ENCODE measurements at regions not wholly inside any gene's neighbourhood (a gene's known extent, or its start where the extent isn't known, plus 50 kb on each side); places are given as distances from the start of the nearest gene placed in this dataset.

DNA sequence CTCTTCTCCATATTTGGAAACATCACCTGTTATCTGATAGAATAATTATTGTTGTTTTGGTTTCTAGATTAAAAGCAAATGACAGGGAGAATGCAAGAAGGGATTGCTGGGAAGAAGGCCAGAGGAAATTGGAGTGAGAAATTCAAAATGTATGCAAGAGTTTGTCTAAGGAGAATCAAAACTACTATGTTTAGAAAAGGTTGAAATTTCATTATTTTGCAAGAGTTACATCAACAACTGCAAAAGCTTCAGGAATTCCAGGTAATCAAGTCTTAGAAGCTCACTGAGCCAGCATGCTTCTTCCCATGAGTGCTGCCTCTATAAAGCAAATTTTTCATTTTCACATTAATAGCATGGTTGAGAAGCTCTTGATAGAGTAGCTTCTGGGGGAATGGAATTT lies 177.2 kb upstream of the GBE1 start:
- DNase-seq, result no peak

DNA sequence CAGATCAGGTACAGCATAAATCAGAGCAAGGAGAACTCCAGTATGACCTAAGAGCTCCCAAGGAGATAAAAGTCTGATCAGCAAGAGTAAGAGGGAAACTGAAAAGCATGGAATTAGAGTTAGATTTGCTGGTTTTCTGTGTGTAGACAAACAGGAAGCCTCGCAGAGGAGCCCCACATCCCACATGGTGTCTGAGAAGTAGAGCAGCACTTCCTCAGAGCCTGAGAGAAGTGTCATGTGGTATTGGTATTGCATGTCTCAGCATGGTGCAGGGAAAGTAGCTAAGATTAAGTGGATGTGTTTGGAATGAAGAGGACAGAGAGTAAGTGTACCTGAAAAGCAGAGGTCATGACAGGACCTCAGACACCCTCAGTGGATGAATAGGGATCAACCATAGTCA lies 175.4 kb upstream of the GBE1 start:
- no peak for DNase-seq

DNA sequence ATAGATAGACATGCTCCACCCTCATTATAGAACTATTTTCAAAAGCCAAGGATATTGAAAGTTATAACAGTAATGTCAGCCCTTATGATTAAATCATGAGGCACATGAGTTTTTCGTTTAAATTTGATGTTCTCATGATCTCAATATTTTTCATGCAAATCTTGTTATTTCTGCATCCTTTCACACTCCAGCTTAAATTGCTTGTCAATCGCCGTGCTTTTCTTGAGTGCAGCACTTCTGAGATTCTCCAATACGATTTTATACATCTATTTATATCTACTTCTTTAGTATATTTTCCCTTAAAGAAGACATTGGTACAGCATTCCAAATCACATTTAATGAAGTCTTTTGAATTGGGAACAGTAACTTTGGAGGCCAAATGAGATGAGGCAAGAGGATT lies 171.2 kb upstream of the GBE1 start:
- DNase-seq, result no peak

DNA sequence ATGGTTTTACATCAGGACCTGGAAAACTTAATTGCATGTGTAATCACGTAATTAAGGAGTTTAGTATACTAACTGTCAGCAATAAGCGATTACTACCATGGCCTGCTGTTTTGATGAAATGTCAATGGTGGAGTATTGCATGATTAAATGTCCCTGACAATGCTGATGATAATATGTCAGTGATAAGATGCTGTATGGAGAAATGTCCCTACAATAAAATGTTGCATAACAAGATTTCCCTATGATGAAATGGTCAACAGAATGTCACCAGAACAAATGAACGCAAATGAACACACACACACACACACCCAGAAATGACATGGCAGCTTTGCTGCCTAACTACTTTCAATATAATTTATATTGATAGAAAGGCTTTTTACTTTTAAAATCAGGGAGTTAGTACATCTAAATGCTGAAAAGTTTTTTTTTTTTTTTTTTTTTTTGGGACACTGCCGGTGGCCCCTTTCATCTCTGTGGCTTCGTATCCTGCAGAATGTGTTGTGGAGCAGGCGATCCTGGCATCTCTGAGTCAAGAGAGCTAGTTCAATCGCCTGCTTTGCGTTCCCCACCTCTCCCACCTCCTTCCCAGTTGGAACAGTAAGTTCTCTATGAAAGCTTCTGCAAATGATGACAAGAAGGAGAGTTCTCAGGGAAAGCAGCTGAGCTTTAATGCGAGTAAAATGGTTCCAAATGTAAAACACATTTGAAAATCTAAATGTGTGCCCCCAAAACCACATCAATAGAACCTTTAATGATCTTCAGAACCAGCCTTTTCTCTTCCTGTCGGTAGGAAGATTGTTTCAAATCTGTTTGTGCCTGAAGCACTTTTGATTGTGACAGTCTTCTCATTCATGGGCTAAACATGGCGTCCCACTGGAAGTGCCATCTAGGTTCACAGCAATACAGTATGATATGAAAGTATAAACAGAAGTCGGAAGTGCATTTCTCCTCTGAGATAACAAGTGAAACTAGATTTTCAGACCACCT lies 170.1 kb upstream of the GBE1 start:
- no peak for DNase-seq

DNA sequence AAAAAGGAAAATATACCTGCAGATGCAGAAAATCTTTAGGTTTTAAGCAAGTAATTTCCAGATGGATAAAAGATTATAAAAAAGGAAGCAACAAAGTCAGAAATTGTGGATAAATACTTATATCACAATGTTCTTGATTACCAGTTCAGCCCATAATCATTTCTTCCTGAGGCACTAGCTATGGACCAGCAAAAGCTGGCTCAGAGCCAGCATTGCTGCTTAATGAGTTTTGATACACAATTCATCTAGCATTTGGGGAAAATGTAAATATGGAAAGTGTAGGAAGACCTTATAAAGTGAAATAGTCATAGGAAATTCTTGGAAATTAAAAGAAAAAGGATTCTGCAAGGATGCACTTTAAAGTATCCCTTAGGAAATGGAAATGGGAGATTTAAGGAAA lies 168.3 kb upstream of the GBE1 start:
- DNase-seq, result no peak

DNA sequence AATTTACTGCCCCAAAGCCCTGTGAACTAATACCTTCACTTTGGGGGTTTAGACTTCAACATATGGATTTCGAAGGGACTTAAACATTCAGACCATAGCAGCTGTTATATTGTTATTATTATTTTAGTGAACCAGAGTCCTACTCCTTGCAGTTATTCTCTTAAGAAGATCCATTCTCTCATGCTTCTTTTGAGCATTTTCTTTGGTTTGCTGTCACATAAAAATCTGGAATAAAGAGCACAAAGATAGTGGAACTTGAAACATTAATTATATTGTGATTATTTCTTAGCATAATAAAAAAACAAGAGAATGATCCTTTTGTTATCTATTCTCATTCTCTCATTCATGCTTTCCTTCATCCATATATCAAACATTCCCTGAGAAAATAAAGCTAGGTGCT lies 166.4 kb upstream of the GBE1 start:
- no peak for DNase-seq

DNA sequence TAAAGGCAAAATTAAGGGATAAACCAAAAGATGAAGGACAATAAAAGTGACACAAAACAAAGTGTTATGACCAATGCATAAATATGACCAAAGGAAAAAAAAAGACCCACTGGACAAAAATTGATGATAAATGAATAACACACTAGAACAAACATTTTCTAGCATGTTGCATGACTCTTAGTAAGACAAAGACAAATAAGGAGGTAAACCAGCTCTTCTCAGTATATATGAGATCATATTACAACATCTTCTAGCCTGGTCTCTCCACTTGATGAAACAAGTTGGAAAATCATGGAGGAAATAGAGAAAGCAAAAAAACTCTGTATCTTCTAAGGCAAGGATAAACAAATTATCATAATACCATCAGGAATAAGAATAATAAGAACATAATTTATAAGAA lies 163.9 kb upstream of the GBE1 start:
- DNase-seq, result no peak

DNA sequence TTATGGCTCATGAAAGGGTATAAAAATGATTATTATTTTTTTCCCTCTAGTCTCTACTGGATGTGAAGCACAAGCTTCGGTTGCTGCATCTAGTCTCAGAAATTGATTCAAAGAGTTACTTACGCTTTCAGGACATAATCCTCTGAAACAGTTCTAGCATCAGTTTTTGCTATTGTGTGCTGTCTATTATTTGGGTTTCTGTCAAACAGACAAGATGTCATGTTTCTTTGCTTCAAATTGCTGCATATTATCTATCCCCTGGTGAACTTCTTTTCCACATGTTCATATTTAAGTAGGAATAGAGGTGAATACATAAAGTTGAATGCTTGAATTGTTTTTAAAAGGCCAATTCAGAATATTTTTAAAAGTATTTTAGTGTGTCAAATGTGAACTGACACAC lies 161.6 kb upstream of the GBE1 start:
- no peak for DNase-seq

DNA sequence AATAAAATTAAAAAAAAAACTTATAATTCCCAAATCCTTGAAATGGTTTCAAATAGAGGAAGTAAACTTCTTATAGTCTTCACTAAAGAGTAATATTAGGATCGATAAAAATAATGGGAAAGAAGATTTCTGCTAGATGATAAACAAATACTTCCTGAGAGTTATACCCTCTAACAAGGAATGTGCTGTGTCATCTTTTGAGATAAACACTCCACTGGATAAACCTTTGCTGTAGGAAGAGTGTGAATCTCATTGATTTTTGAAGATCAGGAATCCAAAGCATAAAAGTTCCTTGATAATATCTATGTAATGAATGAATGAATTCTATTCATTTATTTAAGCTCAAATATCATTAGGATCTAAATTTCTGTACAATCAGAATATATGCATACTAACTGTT lies 161.0 kb upstream of the GBE1 start:
- no peak for DNase-seq

DNA sequence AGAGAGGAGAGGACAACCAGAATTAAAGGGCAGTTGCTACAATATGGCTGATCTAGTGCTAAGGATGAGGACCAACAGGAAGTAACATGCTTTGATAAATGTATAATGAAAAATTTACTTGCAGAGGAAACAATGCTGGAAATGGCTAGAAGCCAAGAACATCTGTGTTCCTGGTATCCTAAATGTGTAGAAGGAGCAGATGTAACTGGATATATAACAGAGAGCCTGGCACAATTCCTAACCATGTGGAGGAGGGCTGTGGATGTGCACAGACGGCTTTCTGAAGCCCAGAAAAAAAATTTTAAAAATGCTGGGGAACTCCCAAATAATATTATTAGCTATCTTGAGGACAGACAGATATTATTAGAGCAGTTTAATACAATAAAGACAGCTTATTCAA lies 159.4 kb upstream of the GBE1 start:
- DNase-seq, result peak; percentile 7

DNA sequence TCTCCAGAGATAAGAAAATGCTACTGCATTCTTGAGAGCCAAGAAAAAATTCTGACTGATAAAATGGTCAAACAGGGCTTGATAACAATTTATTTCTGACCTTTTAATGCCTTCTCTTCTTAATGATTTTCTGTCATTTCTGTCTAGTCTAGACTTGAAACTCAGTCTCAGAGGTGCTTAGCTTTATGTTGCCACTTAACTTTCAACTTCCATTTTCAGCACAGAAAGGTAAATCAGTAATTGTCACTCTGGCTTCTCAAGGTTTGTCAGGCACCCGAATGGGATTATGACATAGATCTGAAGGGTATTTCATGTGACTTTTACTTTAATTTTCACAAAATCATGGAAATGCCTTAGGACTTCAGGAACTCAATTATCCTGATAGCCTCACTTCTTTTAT lies 155.4 kb upstream of the GBE1 start:
- DNase-seq, result no peak

DNA sequence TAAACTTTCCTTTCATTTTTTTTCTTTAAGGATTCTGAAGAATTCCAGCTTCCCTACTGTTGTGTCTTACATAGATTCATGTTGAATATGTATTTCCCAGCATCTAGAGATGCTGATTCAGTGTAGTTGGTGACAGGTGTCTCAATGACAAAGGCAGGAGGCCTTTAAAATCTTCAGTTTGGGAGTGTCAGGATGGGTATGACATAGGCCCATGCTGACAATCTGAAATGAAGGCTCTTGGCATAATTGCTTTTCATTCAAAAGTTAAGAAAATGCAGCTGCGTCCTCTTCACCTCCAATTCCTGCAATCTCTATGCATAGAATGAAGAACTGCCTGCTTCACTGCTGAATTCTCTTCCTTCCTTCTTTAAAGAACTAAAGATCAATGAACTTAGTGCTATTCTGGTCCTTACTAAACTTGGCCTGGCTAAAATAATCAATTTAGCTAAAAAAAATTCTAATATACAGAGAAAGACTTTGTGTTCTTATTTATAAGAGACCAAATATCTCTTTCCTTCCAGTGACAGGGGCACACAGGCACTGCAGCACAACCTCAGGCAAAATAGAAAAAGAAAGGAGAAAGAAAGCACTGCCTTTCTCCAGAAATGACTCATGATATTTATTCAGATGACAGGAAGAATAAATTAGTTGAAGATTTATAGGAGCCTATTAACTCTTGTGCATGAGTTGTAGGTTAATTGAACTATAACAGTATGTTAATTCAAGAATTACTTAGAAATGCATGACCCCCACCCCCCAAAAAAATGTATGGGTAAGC lies 152.6 kb upstream of the GBE1 start:
- no peak for DNase-seq

DNA sequence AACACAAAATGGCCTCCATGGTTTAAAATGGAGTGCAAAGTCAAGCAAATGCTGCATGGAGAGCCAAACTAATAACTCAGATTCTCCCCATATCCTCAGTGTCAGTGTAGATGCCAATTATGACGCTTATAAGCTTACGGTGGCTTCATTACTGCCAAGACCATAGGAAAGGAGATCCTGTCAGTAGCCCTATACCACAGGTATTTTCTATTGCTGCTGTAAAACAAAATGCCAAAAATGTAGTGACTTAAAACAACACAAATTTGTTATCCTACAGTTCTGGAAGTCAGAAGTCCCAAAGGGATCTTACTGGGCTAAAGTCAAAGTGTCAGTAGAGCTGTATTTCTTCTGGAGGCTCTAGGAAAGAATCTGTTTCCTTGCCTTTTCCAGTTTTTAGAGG lies 149.8 kb upstream of the GBE1 start:
- no peak for DNase-seq

DNA sequence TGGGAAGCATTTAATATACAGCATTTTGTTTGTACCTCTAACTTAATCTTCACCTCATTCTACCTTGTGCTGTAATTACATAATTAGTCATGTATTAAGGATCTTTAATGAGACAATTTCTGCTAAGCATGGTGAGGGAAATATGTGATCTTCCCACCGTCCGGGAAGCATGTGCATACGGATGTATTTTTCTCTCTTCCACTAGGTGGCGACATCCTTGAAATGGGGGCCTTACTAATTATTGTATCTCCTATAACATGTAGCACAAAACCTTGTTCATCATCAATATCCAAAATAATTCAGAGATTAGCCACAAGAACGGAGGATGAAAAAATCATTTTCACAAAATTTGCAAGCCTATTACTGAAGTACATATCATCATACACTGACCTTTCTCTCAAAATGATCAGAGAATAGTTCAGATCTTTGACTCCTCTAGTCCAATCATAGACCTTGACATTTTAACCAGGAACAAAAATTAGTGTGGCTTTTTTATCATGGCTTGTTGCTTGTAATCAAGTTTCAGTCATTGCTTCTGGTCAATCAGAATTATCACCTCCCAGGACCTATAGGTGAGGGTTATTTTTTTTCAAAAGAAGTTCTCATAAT lies 148.9 kb upstream of the GBE1 start:
- no peak for DNase-seq

DNA sequence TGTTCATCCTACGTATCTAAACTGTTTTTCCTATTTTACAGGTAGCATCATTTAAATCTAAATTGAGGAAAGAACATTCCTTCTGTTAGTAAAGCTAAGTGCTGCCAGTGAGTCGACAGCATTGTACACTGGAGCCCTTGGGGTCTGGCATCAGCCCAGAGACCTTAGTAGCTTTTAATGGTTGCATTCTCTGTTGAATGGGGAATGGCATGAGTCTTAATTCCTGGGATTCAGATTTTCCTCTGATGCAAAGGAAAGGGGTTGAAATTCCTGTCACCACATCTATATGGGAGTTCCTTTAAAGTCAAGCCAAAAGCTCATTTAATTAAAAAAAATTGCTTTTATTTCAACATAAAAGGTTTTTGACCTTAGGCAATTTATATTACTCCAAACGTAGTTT lies 148.4 kb upstream of the GBE1 start:
- DNase-seq, result no peak

DNA sequence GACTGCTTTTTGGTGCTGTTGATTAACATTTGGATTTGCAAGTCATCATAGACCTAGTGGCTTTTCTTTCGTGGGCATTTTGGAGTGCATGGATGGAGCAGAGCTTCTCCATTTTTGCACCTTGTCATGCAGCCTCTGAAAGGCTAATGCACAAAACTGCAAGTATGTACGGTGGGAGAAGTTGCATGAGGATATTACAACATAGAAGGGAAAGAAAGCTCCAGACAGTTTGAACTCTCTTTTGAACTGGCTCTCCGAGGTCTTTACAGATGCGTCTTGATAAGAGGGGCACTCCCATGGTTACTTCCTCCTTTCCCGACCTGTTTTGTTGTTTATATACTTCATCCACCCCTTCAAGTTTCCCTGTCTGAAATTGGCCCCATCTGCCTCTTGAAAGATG lies 147.1 kb upstream of the GBE1 start:
- DNase-seq, result no peak

DNA sequence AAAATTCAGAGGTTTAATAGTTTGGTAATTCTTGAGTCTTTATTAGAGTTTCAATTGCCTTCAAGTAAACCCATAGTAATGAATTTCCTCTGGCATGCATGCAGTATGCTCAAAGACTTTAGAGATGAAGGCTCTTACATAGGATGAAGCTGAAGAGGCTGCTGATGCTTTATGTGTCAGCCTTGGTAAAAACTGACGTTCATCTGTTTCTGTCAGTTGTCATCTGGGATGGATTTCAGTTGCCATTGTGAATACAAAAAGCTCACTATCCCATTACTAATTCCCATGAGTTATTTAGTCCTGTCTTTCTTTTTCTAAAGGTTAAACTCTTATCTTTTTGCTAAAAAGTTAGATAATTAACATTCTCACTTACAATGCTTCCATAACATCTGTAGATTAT lies 136.9 kb upstream of the GBE1 start:
- no peak for DNase-seq

DNA sequence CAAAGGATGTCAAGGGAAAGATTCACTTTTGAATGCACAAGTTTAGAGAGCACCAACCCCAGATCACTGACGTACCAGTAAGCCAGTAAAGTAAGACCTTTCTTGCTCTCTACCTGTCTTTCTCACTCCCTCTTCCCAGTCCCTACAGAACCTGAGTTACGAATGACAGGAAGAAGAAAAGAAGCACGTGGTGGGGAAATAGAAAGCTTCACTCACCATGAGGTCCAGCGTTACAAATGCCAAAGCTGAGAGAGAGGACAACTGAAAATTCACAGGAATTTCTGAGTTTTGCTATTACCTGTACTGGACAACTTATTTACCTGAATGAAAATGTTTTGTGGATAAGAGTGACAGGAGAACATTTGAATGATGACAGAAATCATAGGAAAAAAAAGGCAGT lies 133.2 kb upstream of the GBE1 start:
- no peak for DNase-seq

DNA sequence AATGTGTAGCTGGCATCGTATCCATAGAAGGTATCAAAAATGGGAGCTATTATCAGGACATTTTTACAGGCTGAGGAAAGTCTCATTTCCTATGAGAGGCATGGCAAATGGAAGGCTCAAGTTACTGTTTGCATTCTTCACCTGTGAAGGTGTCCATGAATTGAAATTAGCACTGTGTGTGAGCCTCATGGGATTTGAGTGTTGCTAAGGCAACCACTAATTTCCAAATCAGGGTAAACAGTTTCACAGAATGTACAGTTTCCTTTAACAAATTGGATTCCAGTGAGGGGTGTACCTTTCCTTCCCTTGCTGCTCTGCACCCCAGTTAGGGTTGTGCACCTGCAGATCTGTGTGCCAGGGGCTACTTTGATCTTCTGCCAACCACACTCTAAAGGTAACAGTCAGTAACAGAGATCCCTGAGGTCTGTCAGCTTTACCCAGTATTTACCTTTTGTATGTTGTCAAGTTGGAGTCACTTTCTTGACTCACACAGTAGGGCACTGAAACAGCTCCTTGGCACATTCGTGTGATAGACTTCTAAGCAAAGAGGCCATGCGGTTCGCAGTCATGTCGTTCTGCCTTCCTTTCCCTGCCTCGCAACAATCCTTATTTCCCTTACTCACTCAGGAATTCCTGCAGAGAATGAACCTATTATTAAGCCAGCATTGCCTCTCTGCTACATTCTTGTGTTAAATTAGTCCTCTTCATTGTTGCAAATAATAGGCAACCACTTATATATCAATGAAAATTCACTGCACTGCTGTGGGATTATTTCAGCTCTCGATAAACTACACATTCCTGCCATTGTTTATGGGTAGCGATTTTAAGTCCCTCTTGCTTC lies 129.8 kb upstream of the GBE1 start:
- no peak for DNase-seq

DNA sequence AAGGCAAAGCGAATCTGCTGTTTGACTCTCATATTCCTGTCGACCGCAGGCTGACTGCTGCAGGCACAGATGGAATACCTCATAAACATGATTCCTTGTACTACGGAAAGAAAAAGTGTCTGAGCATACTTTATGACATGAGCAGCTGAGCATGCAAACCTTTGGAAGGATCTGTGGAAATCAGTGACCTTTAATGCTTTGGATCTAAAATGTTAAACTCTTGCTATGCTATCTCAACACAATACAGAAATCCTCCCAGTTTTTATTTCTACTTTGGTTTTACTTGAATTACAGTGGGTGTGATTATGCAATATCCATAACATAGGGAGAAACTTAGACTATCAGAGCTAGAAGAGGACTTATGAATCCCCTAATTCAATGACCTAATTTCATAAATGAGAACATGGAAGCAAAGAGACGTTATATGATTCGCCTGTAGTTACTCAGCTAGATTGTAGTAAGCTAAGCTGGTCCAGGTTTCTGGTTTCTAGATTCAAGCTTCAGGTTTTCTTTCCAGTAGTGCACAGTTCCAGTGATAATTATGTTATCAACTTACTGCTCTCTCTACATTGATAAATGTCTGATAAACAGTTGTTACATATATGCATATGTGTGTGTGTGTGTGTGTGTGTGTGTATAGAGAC lies 127.6 kb upstream of the GBE1 start:
- no peak for DNase-seq

DNA sequence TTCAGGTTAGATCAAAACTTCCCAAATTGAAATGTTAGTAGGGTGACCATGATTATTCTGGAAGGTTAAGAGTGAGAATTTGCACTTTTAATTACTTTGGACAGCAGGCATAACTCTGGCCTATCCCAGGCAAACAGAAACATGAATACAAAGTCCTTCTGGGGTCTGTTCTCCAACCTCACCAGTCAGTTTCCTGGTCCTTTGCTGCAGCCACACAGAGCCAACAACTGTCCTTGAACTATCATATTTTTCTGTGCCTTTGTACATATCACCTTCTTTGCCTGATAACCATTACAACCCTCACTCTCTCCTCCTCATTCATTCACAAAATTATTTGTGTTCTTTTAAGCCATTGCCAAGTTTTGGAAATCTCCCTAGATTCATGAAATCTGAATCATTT lies 126.0 kb upstream of the GBE1 start:
- DNase-seq, result no peak

DNA sequence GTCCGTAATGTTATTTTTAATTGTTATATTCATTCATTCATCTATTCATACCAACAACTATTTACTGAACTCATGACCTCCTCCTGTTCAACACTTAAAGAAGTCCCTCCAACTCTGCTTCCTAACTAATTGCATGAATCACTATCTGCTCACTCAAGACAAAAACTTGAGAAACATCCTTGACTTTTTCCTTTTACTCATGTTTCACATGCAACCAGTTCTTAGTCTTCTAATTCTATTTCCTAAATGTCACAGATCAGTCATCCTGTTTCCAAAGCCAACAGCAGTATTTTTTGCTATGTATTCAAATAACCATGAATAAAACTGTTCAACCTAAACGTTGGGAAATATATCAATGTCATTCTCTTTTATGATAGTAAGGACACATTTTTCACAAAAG lies 124.6 kb upstream of the GBE1 start:
- DNase-seq, result no peak

Measured in SHP77 treated with DMSO at 0.1 percent for 48 hours (cell line).